DND-41 (cell line): ENCODE measurements at regions not wholly inside any gene's neighbourhood (a gene's known extent, or its start where the extent isn't known, plus 50 kb on each side); places are given as distances from the start of the nearest gene placed in this dataset.

Experiments used
- ATAC-seq: fragments of 200-7000 bp; cut with Tn5 transposase; 3 replicates; pipeline ENCODE4 v1.9.1; 2021; ENCODE audit warnings: low read depth; ENCODE audit not compliant: insufficient read depth
- DNase-seq: peaks from one replicate; pipeline ENCODE4 v3.0.0-alpha.2; 2020
- H2AFZ ChIP-seq: 2 replicates; pipeline ENCODE4 v1.6.0; 2012; ENCODE audit warnings: low read depth, low read length
- H3K27ac ChIP-seq: 2 replicates; pipeline ENCODE4 v1.5.1; 2012; ENCODE audit warnings: low read length, inconsistent platforms
- H3K27me3 ChIP-seq: fragments of 200-600 bp; sonication (generic); 2 replicates; pipeline ENCODE4 v1.6.0; 2012; ENCODE audit warnings: low read length, mild to moderate bottlenecking, inconsistent platforms; ENCODE audit not compliant: insufficient read depth, poor library complexity
- H3K36me3 ChIP-seq: 2 replicates; pipeline ENCODE4 v1.5.1; 2012; ENCODE audit warnings: low read length, inconsistent platforms; ENCODE audit not compliant: insufficient read depth
- H3K4me1 ChIP-seq: 2 replicates; pipeline ENCODE4 v1.5.1; 2012; ENCODE audit warnings: mild to moderate bottlenecking, low read length; ENCODE audit not compliant: insufficient read depth
- H3K4me2 ChIP-seq: 2 replicates; pipeline ENCODE4 v1.6.0; 2012; ENCODE audit warnings: mild to moderate bottlenecking, moderate library complexity, low read length, inconsistent platforms; ENCODE audit not compliant: insufficient read depth
- H3K4me3 ChIP-seq, 2 experiments: fragments of 200-600 bp in 1 of 2; shearing (Covaris generic) in 1 of 2; 2 replicates each; pipeline ENCODE4 v1.5.1; 2012 to 2016; ENCODE audit warnings: inconsistent platforms in 2 of 2, low read length in 2 of 2, mild to moderate bottlenecking in 2 of 2, low read depth in 1 of 2, moderate library complexity in 1 of 2
- H3K79me2 ChIP-seq: 2 replicates; pipeline ENCODE4 v1.6.0; 2012; ENCODE audit warnings: low read length, inconsistent platforms; ENCODE audit not compliant: insufficient read depth
- H3K9ac ChIP-seq: 2 replicates; pipeline ENCODE4 v1.6.0; 2012; ENCODE audit warnings: low read depth, mild to moderate bottlenecking, inconsistent platforms, low read length, moderate library complexity
- H3K9me3 ChIP-seq: 2 replicates; pipeline ENCODE4 v1.5.1; 2012; ENCODE audit warnings: low read length, moderate library complexity, mild to moderate bottlenecking, inconsistent platforms; ENCODE audit not compliant: insufficient read depth, severe bottlenecking
- H4K20me1 ChIP-seq: 2 replicates; pipeline ENCODE4 v1.6.0; 2012; ENCODE audit warnings: low read length; ENCODE audit not compliant: insufficient read depth
- CTCF ChIP-seq: IDR thresholded peaks from 2 replicates; pipeline ENCODE4 v1.5.1; 2012; ENCODE audit warnings: borderline replicate concordance, low read length, moderate library complexity, mild to moderate bottlenecking; ENCODE audit not compliant: poor library complexity, severe bottlenecking; ENCODE audit errors: extremely low read depth
- EZH2 ChIP-seq: IDR thresholded peaks from 3 replicates; pipeline ENCODE4 v1.6.1; 2012; ENCODE audit warnings: borderline replicate concordance, low read depth, mild to moderate bottlenecking, moderate library complexity, low read length, inconsistent platforms; ENCODE audit not compliant: severe bottlenecking

- H3K79me2 ChIP-seq, result no peaks in the 10 kb centered on the region
- no peaks in the 10 kb centered on the region for H3K9me3 ChIP-seq
- ATAC-seq (no peak), DNase-seq (no peak)
- H3K27me3 ChIP-seq, result no peaks in the 10 kb centered on the region
- no peak overlapping the region for H3K4me3 ChIP-seq
- no peaks in the 10 kb centered on the region for H3K4me1 ChIP-seq
- no peak overlapping the region for H3K27ac ChIP-seq
- H4K20me1 ChIP-seq, result no peaks in the 10 kb centered on the region
- H3K4me2 ChIP-seq, result no peak overlapping the region
- H3K36me3 ChIP-seq, result no peaks in the 10 kb centered on the region
- H2AFZ ChIP-seq, result no peak overlapping the region
- TF ChIP-seq EZH2 (no peak), CTCF (no peak)
- no peak overlapping the region for H3K9ac ChIP-seq
These were observed 547.3 kb upstream of the SLC35B3 start for GRCh38 chr6:8982668-8983067.

GRCh38 chr6:8973395-8973794 lies 538.0 kb upstream of the SLC35B3 start:
- no peak for ATAC-seq
- Histone ChIP-seq H2AFZ (no peak overlapping the region), H3K36me3 (no peaks in the 10 kb centered on the region), H3K27me3 (no peaks in the 10 kb centered on the region), H3K9me3 (no peaks in the 10 kb centered on the region), H3K79me2 (no peaks in the 10 kb centered on the region), H3K4me2 (no peak overlapping the region), H3K27ac (no peak overlapping the region), H3K9ac (no peak overlapping the region), H4K20me1 (no peaks in the 10 kb centered on the region), H3K4me1 (no peaks in the 10 kb centered on the region), H3K4me3 (no peak overlapping the region)
- TF ChIP-seq CTCF (no peak), EZH2 (no peak)
- no peak for DNase-seq

GRCh38 chr6:8969747-8970146 lies 534.4 kb upstream of the SLC35B3 start:
- no peak for ATAC-seq
- H3K9me3 ChIP-seq, result no peaks in the 10 kb centered on the region
- TF ChIP-seq EZH2 (no peak), CTCF (no peak)

More at GRCh38 chr6:8969747-8970146, 534.4 kb upstream of the SLC35B3 start:
- H3K4me1 ChIP-seq, result no peaks in the 10 kb centered on the region
- H2AFZ ChIP-seq, result no peak overlapping the region
- H3K9ac ChIP-seq, result no peak overlapping the region
- no peaks in the 10 kb centered on the region for H3K27me3 ChIP-seq
- DNase-seq, result no peak
- H4K20me1 ChIP-seq, result no peaks in the 10 kb centered on the region
- no peak overlapping the region for H3K4me2 ChIP-seq
- H3K36me3 ChIP-seq, result no peaks in the 10 kb centered on the region
- H3K27ac ChIP-seq, result no peak overlapping the region
- no peak overlapping the region for H3K4me3 ChIP-seq
- no peaks in the 10 kb centered on the region for H3K79me2 ChIP-seq
